Heart left ventricle (tissue), 13 donors: ENCODE measurements at regions not wholly inside any gene's neighbourhood (a gene's known extent, or its start where the extent isn't known, plus 50 kb on each side); places are given as distances from the start of the nearest gene placed in this dataset.

ENCODE experiments used
- POLR2A ChIP-seq, 2 donors: fragments of 450-650 bp; IDR thresholded peaks; one replicate each; pipeline ENCODE4 v1.6.1; 2017; ENCODE audit warnings: antibody characterized with exemption in 2 of 2, mild to moderate bottlenecking in 2 of 2, moderate library complexity in 2 of 2
- TF ChIP-seq, protein P1 (sequence below), 12 donors: fragments of 200-600 bp; sonication (generic) in 4 of 12; IDR thresholded peaks; one replicate each; pipeline versions ENCODE4 v1.5.0 to v1.8.0; 2018 to 2022; ENCODE audit warnings: antibody characterized with exemption in 12 of 12, mild to moderate bottlenecking in 5 of 12
- donor health status: ischemic (EF 13 %, LVEDD 7.1; RV severe dilation, severe dysfunction).
- donor health status: DM: no; HTN: yes; CAD: no.
- donor health status: DM: no; HTN: no; CAD: no.
- donor health status: ischemic (EF 25% LVEDD 6.9; RV normal size, moderate dysfunction).
- donor health status: ischemic (EF 25% LVEDD 5.7; RV mildly dilated, moderate dysfunction).
- donor health status: ischemic (EF 35%, LVEDD 5.7; RV mildly dilated, moderate dysfunction).
- donor health status: nonischemic (EF 11% LVEDD 7.7; RV severe dilation, severe dysfunction).
- donor health status: DM: yes; HTN: yes; CAD: no.
- donor health status: PGD.
- donor health status: ischemic (EF 29% LVEDD 5.4; RV normal size, mild dysfunction).
- donor health status: nonischemic (EF 23%, LVEDD 6.1; RV moderate dilation, normal function).

DNA sequence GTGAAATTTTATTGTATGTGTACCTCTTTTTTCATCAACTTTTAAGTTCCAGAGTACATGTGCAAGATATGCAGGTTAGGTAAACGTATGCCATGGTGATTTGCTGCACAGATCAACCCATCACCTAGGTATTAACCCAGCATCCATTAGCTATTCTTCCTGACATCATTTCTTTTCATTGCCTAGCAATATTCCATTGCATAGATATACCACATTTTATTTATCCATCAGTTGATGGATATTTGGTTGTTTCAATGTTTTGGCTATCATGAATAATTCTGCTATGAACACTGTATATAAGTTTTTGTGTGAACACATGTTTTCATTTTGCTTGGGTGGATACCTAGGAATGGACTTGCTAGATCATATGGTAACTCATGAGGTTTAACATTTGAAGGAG, 439.9 kb upstream of the SOX5 start:
- no peak for TF ChIP-seq POLR2A (IDR thresholded peaks at IDR 0.05)
- TF ChIP-seq, protein P1, sequence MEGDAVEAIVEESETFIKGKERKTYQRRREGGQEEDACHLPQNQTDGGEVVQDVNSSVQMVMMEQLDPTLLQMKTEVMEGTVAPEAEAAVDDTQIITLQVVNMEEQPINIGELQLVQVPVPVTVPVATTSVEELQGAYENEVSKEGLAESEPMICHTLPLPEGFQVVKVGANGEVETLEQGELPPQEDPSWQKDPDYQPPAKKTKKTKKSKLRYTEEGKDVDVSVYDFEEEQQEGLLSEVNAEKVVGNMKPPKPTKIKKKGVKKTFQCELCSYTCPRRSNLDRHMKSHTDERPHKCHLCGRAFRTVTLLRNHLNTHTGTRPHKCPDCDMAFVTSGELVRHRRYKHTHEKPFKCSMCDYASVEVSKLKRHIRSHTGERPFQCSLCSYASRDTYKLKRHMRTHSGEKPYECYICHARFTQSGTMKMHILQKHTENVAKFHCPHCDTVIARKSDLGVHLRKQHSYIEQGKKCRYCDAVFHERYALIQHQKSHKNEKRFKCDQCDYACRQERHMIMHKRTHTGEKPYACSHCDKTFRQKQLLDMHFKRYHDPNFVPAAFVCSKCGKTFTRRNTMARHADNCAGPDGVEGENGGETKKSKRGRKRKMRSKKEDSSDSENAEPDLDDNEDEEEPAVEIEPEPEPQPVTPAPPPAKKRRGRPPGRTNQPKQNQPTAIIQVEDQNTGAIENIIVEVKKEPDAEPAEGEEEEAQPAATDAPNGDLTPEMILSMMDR (IDR thresholded peaks at IDR 0.05): no peak
